Stimulated activated CD8-positive, alpha-beta memory T cell treated with anti-CD3 and anti-CD28 coated beads, Interleukin-7, amount 100 ng/mL, for 4 hours (primary cell): ENCODE measurements at regions not wholly inside any gene's neighbourhood (a gene's known extent, or its start where the extent isn't known, plus 50 kb on each side); places are given as distances from the start of the nearest gene placed in this dataset.

Experiments
- DNase-seq, 2 donors: peaks; one replicate each; pipeline ENCODE4 v3.0.0-alpha.2; 2020; ENCODE audit warnings: low read depth in 2 of 2

DNA sequence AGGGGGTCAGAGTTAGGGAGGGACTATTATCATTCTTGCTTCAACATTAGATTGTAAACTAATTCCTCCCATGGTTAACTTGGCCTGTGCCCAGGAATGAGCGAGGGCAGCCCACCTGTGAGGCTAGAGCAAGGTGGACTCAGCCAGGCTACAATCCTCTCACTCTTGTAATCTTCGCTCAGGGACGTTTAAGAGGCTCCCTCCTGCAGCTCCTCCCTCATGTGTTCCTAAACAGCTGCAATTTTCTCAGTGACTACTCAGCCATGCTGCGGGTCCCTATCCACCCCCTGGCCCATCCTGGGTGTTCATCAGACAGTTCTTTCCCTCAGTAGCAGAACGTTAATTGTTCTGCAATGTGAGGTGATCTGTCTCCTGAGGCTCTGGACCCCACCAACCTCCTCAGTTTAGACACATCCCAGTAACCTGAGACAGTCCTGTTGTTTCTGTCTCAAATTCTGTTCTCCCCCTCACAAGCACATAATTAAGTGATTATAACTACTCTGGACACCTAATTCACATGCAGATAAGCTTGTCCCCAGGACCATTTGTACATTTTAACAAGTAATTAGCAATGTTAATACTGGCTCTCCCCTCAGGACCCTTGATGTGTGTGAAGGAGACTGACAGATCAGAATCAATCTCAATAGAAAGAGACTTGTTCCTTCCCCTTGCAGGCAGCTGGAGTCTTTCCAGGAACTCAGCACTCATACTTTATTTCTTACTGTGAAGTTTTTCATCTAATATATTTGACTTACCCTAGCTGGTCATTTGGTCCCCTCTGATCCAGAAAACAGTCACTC is 337.2 kb upstream of the B3GAT1 start:
- DNase-seq: no peak

- no peak for DNase-seq
Observed at GRCh38 chr11:134746609-134747008, 334.6 kb upstream of the B3GAT1 start.

- DNase-seq: no peak
Observed at GRCh38 chr11:134745456-134745855, 333.4 kb upstream of the B3GAT1 start.

DNA sequence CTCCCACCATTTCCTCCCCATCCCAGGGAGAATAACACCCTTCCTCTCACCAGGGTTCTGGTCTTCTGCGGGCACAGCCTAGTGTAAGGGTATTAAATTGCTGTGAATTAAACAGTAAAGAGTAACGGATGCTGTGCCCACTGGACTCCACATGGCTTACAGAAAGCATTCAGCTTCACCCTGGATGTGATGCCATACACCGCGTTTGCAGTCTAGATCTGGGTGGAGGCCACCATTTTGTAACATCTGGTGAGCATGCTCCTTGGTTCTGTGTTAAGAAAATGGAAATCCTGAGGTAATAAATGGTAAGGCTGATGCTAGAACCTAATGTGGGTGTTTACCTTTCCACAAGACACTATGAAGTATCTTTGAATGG is 331.8 kb upstream of the B3GAT1 start:
- no peak for DNase-seq

DNA sequence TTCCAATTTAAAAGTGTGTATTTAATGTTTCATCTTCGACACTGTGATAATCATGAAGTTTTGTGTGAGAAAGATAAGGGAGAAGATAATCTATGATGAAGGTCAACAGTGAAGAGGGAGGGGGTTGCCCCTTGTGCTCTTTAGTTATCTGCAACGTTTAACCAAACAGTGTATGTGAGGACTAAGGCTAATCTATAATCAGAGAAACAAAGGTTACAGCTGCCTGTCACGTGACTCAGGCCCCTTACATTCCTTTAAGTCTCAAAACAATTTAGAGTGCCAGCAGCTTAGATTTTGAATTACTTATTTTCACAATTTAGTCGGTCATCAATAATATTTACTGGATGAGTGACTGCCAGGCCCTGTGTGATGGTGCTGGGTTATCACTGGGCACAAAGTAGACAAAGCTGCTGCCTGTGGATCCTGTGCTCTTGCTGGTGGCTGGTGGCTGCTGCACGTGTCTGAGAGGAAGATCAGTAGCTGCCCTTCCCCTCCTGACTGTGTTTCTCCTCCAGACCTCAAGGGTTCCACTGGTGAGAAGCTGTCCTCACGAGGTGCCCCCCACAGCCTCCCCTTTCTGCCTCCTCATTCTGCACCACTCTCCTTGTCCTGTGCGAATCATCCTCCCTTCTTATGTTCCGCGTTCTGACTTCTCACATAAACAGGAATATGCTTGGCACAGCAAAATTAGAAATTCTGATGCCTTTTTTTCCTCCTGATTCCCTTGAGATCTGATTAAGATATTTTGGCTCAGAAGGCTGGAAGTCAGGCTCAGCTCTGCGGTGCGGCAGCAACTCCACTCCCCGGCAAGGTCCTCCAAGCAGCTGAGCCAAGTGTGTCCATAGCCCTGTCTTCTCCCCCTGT is 331.1 kb upstream of the B3GAT1 start:
- DNase-seq: no peak

DNA sequence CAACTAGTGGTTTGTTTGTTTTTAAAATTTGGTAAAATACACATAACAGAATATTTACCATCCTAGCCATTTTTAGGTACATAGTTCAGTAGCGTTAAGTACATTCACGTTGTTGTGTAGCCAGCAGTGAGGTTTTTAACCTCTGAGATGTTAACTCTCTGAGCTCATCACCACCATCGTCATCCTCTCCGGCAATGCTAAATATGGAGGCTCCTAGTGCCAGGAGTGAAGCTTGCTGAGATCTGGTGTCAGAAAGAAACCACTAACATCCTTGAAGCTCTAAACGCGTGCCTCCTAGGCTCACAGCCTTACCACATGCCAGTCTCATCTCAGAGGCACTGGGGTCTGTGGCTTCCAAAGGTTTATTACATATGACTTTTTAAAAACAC is 330.2 kb upstream of the B3GAT1 start:
- DNase-seq: no peak

- DNase-seq: no peak
Observed at GRCh38 chr11:134741453-134742223, 329.6 kb upstream of the B3GAT1 start.

DNA sequence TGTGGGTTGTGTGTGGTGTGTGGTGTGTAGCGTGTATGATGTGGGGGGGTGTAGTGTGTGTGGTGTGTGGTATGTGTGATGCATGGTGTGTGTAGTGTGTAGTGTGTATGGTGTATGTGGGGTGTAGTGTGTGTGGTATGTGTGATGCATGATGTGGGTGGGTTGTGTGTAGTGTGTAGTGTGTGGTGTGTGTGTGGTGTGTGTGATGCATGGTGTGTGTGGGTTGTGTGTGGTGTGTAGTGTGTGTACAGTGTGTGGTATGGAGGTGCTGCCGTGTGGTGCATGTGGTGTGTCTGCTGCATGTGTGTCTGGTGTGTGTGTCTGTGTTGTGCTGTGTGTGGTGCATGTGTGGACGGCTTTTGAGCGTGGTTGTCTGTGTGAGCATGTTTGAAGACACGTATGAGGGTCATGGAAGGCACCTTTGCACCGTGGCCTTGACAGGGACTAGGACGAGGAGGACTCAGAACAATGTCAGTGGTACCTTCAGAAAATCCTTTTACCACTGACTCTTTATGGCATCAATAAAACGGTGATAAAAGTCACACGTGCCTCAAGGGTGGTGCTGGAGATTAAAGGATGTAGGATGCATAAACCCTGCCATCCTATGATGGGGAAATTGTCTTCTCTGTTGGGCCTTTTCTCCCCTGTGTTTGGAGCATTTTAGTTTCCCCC is 328.7 kb upstream of the B3GAT1 start:
- DNase-seq: no peak

DNA sequence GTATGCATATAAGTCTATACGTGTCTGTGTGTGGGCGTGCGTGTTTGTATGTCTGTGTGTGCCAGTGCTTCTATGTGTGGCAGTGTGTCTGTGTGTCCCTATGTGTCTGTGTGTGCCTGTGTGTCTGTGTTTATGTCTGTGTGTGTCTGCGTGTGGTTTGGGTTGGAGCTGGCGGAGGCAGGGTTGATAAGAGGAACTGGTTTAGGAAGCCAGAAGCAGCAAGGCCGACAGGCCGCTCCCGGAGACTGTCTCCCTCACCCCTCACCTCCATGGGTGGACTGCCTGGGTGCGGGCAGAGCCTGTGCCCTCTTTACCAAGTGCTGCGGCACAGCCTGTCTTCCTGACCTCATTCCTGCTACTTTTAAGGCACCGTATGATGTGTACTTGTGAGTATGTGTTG is 327.1 kb upstream of the B3GAT1 start:
- DNase-seq: no peak

DNA sequence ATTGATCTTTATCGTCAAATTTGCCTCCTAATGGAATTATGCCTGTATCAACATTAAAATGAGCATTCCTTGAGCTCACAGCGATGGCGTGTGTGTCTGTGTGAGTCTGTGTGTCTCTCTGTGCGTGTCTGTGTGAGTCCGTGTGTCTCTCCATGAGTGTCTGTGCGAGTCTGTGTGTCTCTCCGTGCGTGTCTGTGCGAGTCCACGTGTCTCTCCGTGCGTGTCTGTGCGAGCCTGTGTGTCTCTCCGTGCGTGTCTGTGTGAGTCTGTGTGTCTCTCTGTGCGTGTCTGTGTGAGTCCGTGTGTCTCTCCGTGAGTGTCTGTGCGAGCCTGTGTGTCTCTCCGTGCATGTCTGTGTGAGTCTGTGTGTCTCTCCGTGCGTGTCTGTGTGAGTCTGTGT is 326.5 kb upstream of the B3GAT1 start:
- no peak for DNase-seq

- DNase-seq: no peak
Observed at GRCh38 chr11:134737563-134738510, 325.8 kb upstream of the B3GAT1 start.

GRCh38 chr11:134736251-134736947 is 324.4 kb upstream of the B3GAT1 start:
- no peak for DNase-seq

DNA sequence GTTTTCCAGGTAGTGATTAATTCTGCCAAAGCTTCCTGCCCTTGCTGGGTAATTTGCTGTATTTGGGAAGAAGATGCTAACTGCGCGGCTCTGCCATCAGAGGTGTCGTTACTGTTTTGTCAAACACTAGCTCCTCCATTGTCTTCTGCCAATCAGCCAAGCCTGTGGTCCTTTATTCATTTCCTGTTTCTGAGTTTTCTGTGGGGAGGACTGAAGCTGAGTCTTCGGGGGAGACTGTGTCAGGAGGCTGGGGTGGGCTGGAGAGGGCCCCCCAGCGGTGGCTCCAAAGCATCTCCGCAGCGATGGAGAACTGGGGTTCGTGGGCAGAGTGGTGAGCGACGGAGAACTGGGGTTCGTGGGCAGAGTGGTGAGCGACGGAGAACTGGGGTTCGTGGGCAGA is 322.9 kb upstream of the B3GAT1 start:
- DNase-seq: no peak

DNA sequence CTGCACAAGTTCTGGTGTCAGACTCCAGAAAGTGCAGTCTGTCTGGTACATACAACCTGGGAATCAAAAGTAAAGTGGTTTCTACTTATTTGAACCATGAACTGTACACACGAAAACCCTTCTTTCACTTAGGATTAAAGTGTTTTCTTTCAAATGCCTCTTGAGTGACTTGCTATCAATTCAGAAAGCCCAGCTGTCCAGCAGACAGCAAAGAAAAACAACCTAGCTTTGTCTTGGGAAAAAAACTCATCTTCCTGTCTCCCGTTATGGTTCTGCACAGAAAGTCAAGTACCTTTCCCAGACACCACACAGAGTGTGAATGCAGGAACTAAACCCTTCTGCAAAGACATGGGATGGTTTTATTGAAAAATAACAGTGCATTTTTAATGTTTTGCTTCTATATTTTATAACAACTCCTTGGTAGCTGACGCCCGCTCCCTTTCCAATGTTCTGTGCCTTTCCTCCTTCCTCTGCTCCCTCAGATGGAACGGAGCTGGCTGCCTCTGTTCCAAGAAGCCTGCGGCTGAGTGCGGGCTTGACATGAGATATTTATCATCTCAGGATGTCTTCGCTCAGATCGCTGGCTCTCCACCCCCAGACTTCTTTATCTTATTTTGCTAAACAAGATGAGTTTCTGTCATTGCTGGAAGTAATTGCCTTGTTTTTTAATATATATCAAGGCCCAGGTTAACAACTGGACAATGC is 322.3 kb upstream of the B3GAT1 start:
- DNase-seq: no peak

DNA sequence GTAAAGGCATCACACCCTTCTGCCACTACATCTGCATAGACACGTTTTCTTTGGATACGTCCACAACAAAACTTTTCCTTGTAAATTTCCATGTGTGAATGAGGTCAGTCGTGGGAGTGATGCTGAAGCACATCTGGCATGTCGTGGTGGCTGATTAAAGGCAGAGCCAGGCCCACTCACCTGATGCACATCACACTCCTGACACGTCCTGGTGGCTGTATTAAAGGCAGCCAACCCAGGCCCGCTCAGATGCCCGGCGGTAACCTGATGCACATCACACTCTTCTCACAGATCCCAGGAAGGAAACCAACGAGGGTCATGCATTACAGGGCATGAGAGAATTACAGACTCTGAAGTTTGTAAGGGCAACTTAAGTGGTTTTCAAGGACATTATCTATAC is 321.6 kb upstream of the B3GAT1 start:
- DNase-seq: no peak

- no peak for DNase-seq
Observed at GRCh38 chr11:134731213-134731961, 319.3 kb upstream of the B3GAT1 start.

DNA sequence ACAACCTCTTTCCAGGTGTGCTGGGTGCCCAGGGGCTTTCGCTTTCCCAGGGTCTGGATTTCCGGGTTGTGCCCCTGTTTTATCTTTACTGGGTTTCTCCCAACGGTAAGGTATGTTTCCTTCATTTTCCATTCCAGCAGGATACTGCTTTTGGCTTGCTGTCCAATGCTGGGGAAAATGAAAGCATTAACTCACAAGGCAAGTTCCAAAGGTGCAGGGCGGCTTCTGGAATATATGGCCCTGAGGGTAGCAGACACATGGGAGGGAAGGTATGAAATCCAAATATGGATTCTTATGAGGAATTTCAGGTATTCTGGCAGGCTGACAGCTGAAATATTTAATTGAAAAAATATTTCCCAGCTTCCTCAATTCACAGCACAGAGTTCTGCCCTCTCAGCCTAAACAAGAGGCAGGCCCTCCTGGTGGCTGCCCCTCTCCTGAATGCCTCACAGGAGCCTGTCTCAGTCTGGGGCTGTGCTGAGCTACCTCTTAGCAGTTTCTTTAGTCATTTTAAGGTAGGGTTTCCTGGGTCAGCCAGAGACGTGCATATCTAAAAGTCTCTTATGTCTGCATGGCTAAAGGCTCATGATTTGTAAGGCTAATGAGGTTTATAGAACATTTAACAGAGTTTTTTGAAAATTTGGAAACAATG is 318.6 kb upstream of the B3GAT1 start:
- DNase-seq: no peak

DNA sequence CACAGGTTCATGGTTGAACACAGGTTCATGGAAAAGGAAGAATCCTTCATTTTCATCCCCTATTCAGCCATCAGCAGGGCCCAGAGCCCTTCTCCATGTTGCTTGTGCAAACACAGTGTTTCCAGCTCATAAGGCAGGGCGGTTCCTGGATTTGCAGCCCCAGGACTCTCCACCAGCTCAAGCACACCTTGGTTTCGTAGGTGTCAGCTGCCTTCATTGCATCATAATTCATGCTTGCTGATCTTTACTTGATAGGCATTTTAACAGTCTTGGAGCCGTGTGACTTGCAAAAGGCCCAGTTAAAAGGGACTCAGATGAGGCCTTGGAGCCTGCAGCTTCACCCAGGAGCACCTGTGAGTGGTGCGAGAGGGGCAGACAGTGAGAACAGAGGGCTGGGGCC is 318.1 kb upstream of the B3GAT1 start:
- DNase-seq: no peak
